ENCODE measurements at regions not wholly inside any gene's neighbourhood (a gene's known extent, or its start where the extent isn't known, plus 50 kb on each side); places are given as distances from the start of the nearest gene placed in this dataset.
"Not testable (repeated sequence)": the region's sequence is repeated elsewhere in the genome, so short reads cannot be mapped to it uniquely, and the experiment has no call there.

DNA sequence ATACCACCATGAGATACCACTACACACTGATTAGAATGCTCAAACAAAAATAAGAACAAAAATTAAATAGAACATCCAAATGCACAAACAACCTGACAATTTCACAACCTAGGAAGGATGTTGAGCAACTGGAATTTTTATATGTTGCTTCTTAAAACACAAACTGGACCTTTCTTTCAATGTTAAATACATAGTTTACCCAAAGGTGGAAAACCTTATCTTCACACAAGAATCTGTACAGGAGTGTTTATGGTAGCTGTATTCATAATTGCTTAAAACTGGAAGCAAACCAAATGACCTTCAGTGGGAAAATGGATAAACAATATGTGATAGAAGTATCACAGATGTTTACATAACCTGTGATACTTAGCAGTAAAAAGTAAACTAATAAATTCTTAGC, 573.8 kb downstream of the MAGEB5 start:
- no peak for TF ChIP-seq CTCF (IDR thresholded peaks at IDR 0.05; ENCODE audit: low read depth, low read length, missing control alignments)
- Histone ChIP-seq H3K27ac (no peak overlapping the region), H3K27me3 (replicated peaks) (no peaks in the 10 kb centered on the region), H3K36me3 (replicated peaks) (no peaks in the 10 kb centered on the region), H3K4me3 (ENCODE audit: low read depth, low read length) (no peak overlapping the region)
- in situ Hi-C loops (cut with HindIII; ENCODE audit: low pct_ligation_motif_present, low sequenced_read_pairs): no loop called here
- DNase-seq: no peak

- Histone ChIP-seq H3K4me3 (ENCODE audit: low read depth, low read length) (no peak overlapping the region), H3K27me3 (replicated peaks) (no peaks in the 10 kb centered on the region), H3K27ac (peak overlapping the region; percentile 25), H3K36me3 (replicated peaks) (no peaks in the 10 kb centered on the region)
- in situ Hi-C loops (cut with HindIII; ENCODE audit: low pct_ligation_motif_present, low sequenced_read_pairs): no loop called here
- peak; percentile 12 for DNase-seq
- TF ChIP-seq CTCF (IDR thresholded peaks at IDR 0.05; ENCODE audit: low read depth, low read length, missing control alignments): no peak
Measured at GRCh38 chrX:26788402-26788998, 572.5 kb downstream of the MAGEB5 start.

GRCh38 chrX:26783512-26784225, 567.7 kb downstream of the MAGEB5 start:
- TF ChIP-seq CTCF (IDR thresholded peaks at IDR 0.05; ENCODE audit: low read depth, low read length, missing control alignments): peak; percentile 62

GRCh38 chrX:26778320-26778888, 562.4 kb downstream of the MAGEB5 start:
- Histone ChIP-seq H3K27me3 (replicated peaks) (no peaks in the 10 kb centered on the region), H3K27ac (no peak overlapping the region), H3K36me3 (replicated peaks) (no peaks in the 10 kb centered on the region), H3K4me3 (ENCODE audit: low read depth, low read length) (no peak overlapping the region)
- in situ Hi-C loops (cut with HindIII; ENCODE audit: low pct_ligation_motif_present, low sequenced_read_pairs): no loop called here
- DNase-seq: no peak
- TF ChIP-seq CTCF (IDR thresholded peaks at IDR 0.05; ENCODE audit: low read depth, low read length, missing control alignments): peak; percentile 36

More at GRCh38 chrX:26783512-26784225, 567.7 kb downstream of the MAGEB5 start:
- in situ Hi-C loops (cut with HindIII; ENCODE audit: low pct_ligation_motif_present, low sequenced_read_pairs): no loop called here
- no peak overlapping the region for H3K27ac ChIP-seq
- no peaks in the 10 kb centered on the region for H3K27me3 ChIP-seq (replicated peaks)
- H3K4me3 ChIP-seq (ENCODE audit: low read depth, low read length): no peak overlapping the region
- DNase-seq: peak; percentile 5
- H3K36me3 ChIP-seq (replicated peaks): no peaks in the 10 kb centered on the region

GRCh38 chrX:26762253-26762652, 546.3 kb downstream of the MAGEB5 start:
- TF ChIP-seq CTCF (IDR thresholded peaks at IDR 0.05; ENCODE audit: low read depth, low read length, missing control alignments): no peak
- H3K36me3 ChIP-seq (replicated peaks): no peaks in the 10 kb centered on the region
- in situ Hi-C loops (cut with HindIII; ENCODE audit: low pct_ligation_motif_present, low sequenced_read_pairs): no loop called here
- no peaks in the 10 kb centered on the region for H3K27me3 ChIP-seq (replicated peaks)
- no peak for DNase-seq
- H3K27ac ChIP-seq: no peak overlapping the region
- H3K4me3 ChIP-seq (ENCODE audit: low read depth, low read length): no peak overlapping the region

- DNase-seq; H3K27ac ChIP-seq; H3K4me3 ChIP-seq (ENCODE audit: low read depth, low read length); in situ Hi-C loops (cut with HindIII; ENCODE audit: low pct_ligation_motif_present, low sequenced_read_pairs); H3K36me3 ChIP-seq (replicated peaks); H3K27me3 ChIP-seq (replicated peaks): not testable (repeated sequence)
Measured at GRCh38 chrX:26755760-26756159, 539.8 kb downstream of the MAGEB5 start.

Measured in brain microvascular endothelial cell (primary cell).